Brain microvascular endothelial cell (primary cell): ENCODE measurements at regions not wholly inside any gene's neighbourhood (a gene's known extent, or its start where the extent isn't known, plus 50 kb on each side); places are given as distances from the start of the nearest gene placed in this dataset.

Experiments
- DNase-seq: peaks from one replicate; pipeline ENCODE4 v3.0.0-alpha.2; 2020
- H3K27ac ChIP-seq: fragments of 250-450 bp; sonication (Bioruptor Pico); 2 replicates; pipeline ENCODE4 v1.5.1; 2020; ENCODE audit warnings: mild to moderate bottlenecking, moderate library complexity
- H3K27me3 ChIP-seq: fragments of 250-450 bp; sonication (Bioruptor Pico); replicated peaks from 2 replicates; pipeline ENCODE4 v1.5.1; 2020; ENCODE audit warnings: mild to moderate bottlenecking
- H3K36me3 ChIP-seq: fragments of 250-450 bp; sonication (Bioruptor Pico); replicated peaks from 2 replicates; pipeline ENCODE4 v1.5.1; 2020; ENCODE audit warnings: mild to moderate bottlenecking
- H3K4me3 ChIP-seq: 2 replicates; pipeline ENCODE4 v1.5.1; 2011; ENCODE audit warnings: low read depth, mild to moderate bottlenecking, control low read depth, low read length, moderate library complexity
- in situ Hi-C: cut with HindIII; loops from 2 replicates; pipeline ENCODE4 v1.10.0; 2017; ENCODE audit warnings: low sequenced_read_pairs, low pct_ligation_motif_present
- TF ChIP-seq, protein P1 (sequence below): IDR thresholded peaks from 2 replicates; pipeline ENCODE4 v1.5.1; 2011; ENCODE audit warnings: low read depth, mild to moderate bottlenecking, moderate library complexity, low read length, control low read depth, inconsistent platforms; ENCODE audit errors: missing control alignments

DNA sequence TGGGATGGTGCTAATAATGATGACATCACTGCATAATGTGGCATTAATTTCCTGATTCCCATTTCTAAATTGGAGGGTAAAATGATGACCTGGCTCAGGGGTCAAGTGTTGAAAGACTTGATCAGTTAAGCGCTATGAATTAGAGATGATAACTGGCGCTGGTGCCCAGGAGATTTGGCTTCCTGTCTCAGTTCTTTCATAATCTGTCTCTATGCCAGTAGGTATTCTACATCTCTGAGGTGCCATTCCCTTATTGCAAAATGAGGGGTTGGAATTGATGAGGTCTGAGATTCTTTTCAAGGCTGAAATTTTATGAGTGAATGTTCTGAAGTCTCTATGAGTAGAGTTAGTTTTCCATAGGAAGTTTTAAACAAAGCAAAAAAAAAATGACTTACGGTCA lies 1715.1 kb upstream of the WWC1 start:
- in situ Hi-C loops, result no loop called here
- Histone ChIP-seq H3K27ac (no peak overlapping the region), H3K36me3 (no peaks in the 10 kb centered on the region), H3K27me3 (no peaks in the 10 kb centered on the region), H3K4me3 (no peak overlapping the region)
- TF ChIP-seq, protein P1, sequence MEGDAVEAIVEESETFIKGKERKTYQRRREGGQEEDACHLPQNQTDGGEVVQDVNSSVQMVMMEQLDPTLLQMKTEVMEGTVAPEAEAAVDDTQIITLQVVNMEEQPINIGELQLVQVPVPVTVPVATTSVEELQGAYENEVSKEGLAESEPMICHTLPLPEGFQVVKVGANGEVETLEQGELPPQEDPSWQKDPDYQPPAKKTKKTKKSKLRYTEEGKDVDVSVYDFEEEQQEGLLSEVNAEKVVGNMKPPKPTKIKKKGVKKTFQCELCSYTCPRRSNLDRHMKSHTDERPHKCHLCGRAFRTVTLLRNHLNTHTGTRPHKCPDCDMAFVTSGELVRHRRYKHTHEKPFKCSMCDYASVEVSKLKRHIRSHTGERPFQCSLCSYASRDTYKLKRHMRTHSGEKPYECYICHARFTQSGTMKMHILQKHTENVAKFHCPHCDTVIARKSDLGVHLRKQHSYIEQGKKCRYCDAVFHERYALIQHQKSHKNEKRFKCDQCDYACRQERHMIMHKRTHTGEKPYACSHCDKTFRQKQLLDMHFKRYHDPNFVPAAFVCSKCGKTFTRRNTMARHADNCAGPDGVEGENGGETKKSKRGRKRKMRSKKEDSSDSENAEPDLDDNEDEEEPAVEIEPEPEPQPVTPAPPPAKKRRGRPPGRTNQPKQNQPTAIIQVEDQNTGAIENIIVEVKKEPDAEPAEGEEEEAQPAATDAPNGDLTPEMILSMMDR, result no peak
- DNase-seq, result no peak

DNA sequence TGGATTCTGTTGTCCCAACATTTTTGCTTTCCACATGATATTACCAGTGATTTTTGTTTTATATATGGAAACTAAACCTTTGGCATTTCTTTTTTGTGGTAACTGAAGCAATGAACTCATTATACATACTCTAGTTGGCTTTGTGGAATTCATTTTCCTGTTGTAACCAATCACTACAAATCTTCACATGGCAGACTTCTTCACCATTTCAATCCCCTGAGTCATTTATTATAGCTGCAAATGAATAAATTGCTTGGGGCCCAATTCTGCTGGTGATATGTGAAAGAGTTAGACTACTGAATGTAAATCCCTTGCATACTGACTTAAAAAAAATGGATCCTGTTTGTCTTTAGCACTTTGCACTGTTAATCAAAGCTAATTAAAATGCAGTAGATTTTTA lies 1709.6 kb upstream of the WWC1 start:
- Histone ChIP-seq H3K4me3 (no peak overlapping the region), H3K27ac (no peak overlapping the region), H3K36me3 (no peaks in the 10 kb centered on the region), H3K27me3 (no peaks in the 10 kb centered on the region)
- in situ Hi-C loops, result no loop called here
- TF ChIP-seq, protein P1, result no peak
- no peak for DNase-seq

DNA sequence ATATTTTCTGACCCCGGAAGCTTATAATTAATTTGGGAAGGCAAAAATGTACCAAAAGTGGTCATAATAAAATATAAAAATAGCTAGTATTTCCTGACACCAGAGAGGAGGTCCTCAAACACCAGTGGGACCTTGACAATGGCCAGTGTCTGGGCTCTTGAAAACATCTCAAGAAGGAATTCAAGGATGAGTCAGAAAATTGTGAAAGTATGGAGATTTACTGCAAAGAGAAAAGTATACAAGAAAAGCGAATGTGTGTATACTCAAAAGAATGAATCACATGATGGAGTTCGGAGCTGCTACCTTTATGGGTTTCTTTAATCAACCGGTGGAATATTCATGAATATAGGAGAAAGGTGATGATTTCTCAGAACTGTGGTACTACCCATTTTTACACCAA lies 1709.0 kb upstream of the WWC1 start:
- Histone ChIP-seq H3K36me3 (no peaks in the 10 kb centered on the region), H3K4me3 (no peak overlapping the region), H3K27me3 (no peaks in the 10 kb centered on the region), H3K27ac (no peak overlapping the region)
- TF ChIP-seq, protein P1, result no peak
- in situ Hi-C loops, result no loop called here
- no peak for DNase-seq

DNA sequence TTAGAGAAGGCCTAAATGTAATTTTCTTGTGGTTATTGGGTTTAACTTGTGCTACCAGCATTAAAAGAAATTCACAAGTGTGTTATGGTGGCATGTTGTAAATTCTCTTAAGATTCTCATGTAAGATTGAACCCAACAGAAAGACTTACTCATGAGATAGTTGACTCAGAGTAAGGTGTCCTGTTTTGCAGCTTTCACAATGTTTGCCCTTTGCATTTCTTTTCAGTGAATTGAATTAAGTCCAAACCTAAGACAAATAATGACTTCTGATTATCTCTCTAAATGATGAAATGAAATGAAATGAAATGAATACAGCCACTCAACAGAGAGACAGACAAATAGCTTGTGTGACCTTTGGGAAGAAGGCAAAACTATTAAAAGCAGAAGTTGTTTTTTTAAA lies 1696.9 kb upstream of the WWC1 start:
- in situ Hi-C loops, result no loop called here
- H3K27ac ChIP-seq, result no peak overlapping the region
- TF ChIP-seq, protein P1, result no peak

DNA sequence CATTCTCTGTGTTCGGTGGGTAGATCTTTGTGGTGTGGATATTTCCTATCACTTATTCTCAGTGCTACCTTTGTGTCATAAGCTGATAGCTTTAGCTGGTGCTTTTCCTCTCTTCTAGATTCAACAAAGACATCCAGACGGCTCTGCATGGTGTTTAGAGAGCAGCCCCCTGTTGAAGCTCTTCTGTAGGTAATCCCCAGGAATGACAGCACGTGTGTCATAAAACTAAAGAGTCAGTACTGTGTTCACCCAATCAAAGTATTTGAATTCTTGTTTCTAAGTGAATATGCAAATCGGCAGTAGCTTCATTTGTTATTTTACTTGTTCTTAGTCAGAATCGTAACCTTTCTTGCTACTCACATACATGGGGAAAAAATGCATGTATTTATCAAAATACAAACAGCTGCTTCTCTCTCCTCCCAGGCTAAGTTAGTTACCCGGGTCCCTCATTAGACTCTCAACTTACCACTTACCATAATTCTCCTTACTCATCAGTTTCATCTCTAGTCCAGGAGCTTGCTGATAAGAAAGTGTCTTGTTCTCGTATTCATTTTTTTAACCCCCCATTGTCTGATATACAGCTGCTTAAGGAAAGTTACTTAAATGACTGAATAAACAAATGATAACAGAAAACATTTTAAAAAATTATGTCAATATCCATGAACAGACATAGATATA lies 1696.0 kb upstream of the WWC1 start:
- Histone ChIP-seq H3K27ac (no peak overlapping the region), H3K36me3 (no peaks in the 10 kb centered on the region), H3K27me3 (no peaks in the 10 kb centered on the region), H3K4me3 (no peak overlapping the region)
- no peak for DNase-seq
- in situ Hi-C loops, result no loop called here
- TF ChIP-seq, protein P1, result no peak

More for the DNA sequence above, 1696.9 kb upstream of the WWC1 start:
- no peak overlapping the region for H3K4me3 ChIP-seq
- DNase-seq, result no peak
- no peaks in the 10 kb centered on the region for H3K27me3 ChIP-seq
- H3K36me3 ChIP-seq, result no peaks in the 10 kb centered on the region

DNA sequence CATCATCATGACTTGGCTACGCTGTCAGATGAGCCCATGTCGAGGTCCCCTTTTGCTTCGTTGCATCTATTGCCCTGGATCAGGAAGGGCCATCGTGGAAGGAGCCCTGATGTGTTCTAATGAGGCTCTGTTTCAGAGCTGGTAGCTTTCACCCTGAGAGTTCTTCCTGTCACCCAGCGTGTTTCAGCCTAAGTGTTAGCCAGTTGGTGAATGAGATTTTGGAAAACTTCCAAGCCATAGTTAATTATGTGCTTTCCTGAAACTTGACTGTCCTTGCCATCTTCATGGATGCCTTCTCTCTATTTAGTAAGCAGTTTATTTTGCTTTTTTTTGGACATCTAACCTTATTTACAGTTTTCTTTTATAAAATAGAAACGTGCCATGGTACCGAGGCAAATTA lies 1695.4 kb upstream of the WWC1 start:
- no peak overlapping the region for H3K4me3 ChIP-seq

More for the DNA sequence above, 1695.4 kb upstream of the WWC1 start:
- Histone ChIP-seq H3K27ac (no peak overlapping the region), H3K27me3 (no peaks in the 10 kb centered on the region), H3K36me3 (no peaks in the 10 kb centered on the region)
- in situ Hi-C loops, result no loop called here
- TF ChIP-seq, protein P1, result no peak
- DNase-seq, result no peak
